Mesenchymal stem cell (in vitro differentiated cells and primary cell): ENCODE measurements at regions not wholly inside any gene's neighbourhood (a gene's known extent, or its start where the extent isn't known, plus 50 kb on each side); places are given as distances from the start of the nearest gene placed in this dataset.

ENCODE experiments used
- DNase-seq: peaks from one replicate; pipeline ENCODE4 v3.0.0-alpha.2; 2013
- H2AFZ ChIP-seq: one replicate; pipeline ENCODE4 v1.6.1; 2013; ENCODE audit warnings: low read depth, mild to moderate bottlenecking, control low read depth, inconsistent platforms, low read length, moderate library complexity
- H2AK5ac ChIP-seq: 2 replicates; pipeline ENCODE4 v1.6.1; 2013; ENCODE audit warnings: low read length, moderate library complexity, mild to moderate bottlenecking, inconsistent platforms; ENCODE audit not compliant: severe bottlenecking
- H2BK120ac ChIP-seq: one replicate; pipeline ENCODE4 v1.6.1; 2013; ENCODE audit warnings: low read depth, mild to moderate bottlenecking, inconsistent platforms, low read length, moderate library complexity
- H2BK12ac ChIP-seq, 2 experiments: one replicate each; pipeline ENCODE4 v1.6.1; 2013; ENCODE audit warnings: inconsistent platforms in 2 of 2, low read length in 2 of 2, mild to moderate bottlenecking in 2 of 2, moderate library complexity in 2 of 2, control low read depth in 1 of 2
- H2BK15ac ChIP-seq: one replicate; pipeline ENCODE4 v1.6.1; 2013; ENCODE audit warnings: mild to moderate bottlenecking, low read depth, inconsistent platforms; ENCODE audit not compliant: poor library complexity, severe bottlenecking
- H2BK5ac ChIP-seq: 2 replicates; pipeline ENCODE4 v1.6.1; 2013; ENCODE audit warnings: low read depth, mild to moderate bottlenecking, low read length, control low read depth, inconsistent platforms; ENCODE audit not compliant: poor library complexity, severe bottlenecking
- H3K14ac ChIP-seq, 2 experiments: one replicate each; pipeline ENCODE4 v1.6.1; 2013; ENCODE audit warnings: inconsistent platforms in 2 of 2, low read length in 2 of 2, control low read depth in 1 of 2, mild to moderate bottlenecking in 1 of 2, moderate library complexity in 1 of 2
- H3K18ac ChIP-seq, 2 experiments: one replicate each; pipeline ENCODE4 v1.6.1; 2013; ENCODE audit warnings: inconsistent platforms in 2 of 2, low read length in 2 of 2, control low read depth in 1 of 2, low read depth in 1 of 2, mild to moderate bottlenecking in 1 of 2
- H3K23ac ChIP-seq, 2 experiments: one replicate each; pipeline ENCODE4 v1.6.1; 2013; ENCODE audit warnings: inconsistent platforms in 2 of 2, low read length in 2 of 2, mild to moderate bottlenecking in 2 of 2, moderate library complexity in 2 of 2, control low read depth in 1 of 2
- H3K27ac ChIP-seq: 2 replicates; pipeline ENCODE4 v1.5.1; 2013; ENCODE audit warnings: mild to moderate bottlenecking, moderate library complexity, low read length, control low read depth, inconsistent platforms; ENCODE audit not compliant: poor library complexity, severe bottlenecking
- H3K27me3 ChIP-seq, 2 experiments: 2 replicates each; pipeline versions ENCODE4 v1.6.1 to v1.7.0; 2013; ENCODE audit warnings: low read length in 2 of 2, mild to moderate bottlenecking in 2 of 2, moderate library complexity in 2 of 2, control low read depth in 1 of 2, inconsistent platforms in 1 of 2; ENCODE audit not compliant: control insufficient read depth in 1 of 2, insufficient read depth in 1 of 2
- H3K36me3 ChIP-seq, 2 experiments: 2 replicates each; pipeline versions ENCODE4 v1.6.1 to v1.7.0; 2013; ENCODE audit warnings: low read length in 2 of 2, control low read depth in 1 of 2, inconsistent platforms in 1 of 2, low read depth in 1 of 2, mild to moderate bottlenecking in 1 of 2; ENCODE audit not compliant: insufficient read depth in 2 of 2, control insufficient read depth in 1 of 2
- H3K4ac ChIP-seq, 2 experiments: one replicate each; pipeline ENCODE4 v1.6.1; 2013; ENCODE audit warnings: inconsistent platforms in 2 of 2, low read length in 2 of 2, mild to moderate bottlenecking in 2 of 2, moderate library complexity in 2 of 2, control low read depth in 1 of 2, low read depth in 1 of 2
- H3K4me1 ChIP-seq: 2 replicates; pipeline ENCODE4 v1.6.1; 2013; ENCODE audit warnings: low read depth, low read length, control low read depth; ENCODE audit not compliant: control insufficient read depth, insufficient read depth
- H3K4me2 ChIP-seq: 2 replicates; pipeline ENCODE4 v1.6.1; 2013; ENCODE audit warnings: low read length, mild to moderate bottlenecking, inconsistent platforms; ENCODE audit not compliant: poor library complexity, severe bottlenecking
- H3K4me3 ChIP-seq, 2 experiments: 2 replicates each; pipeline versions ENCODE4 v1.5.1 to v1.7.0; 2013; ENCODE audit warnings: low read length in 2 of 2, mild to moderate bottlenecking in 2 of 2, control low read depth in 1 of 2, low read depth in 1 of 2; ENCODE audit not compliant: insufficient read depth in 1 of 2
- H3K79me1 ChIP-seq: replicated peaks from 2 replicates; pipeline ENCODE4 v1.6.1; 2013; ENCODE audit warnings: mild to moderate bottlenecking, control low read depth, low read length, inconsistent platforms; ENCODE audit not compliant: poor library complexity, severe bottlenecking
- H3K9ac ChIP-seq: 2 replicates; pipeline ENCODE4 v1.7.0; 2013; ENCODE audit warnings: mild to moderate bottlenecking, low read length, moderate library complexity
- H3K9me3 ChIP-seq: 2 replicates; pipeline ENCODE4 v1.7.0; 2013; ENCODE audit warnings: mild to moderate bottlenecking, low read length; ENCODE audit not compliant: control insufficient read depth
- H4K8ac ChIP-seq: one replicate; pipeline ENCODE4 v1.6.1; 2013; ENCODE audit warnings: inconsistent platforms, mild to moderate bottlenecking, low read length, moderate library complexity
- H4K91ac ChIP-seq: one replicate; pipeline ENCODE4 v1.6.1; 2013; ENCODE audit warnings: mild to moderate bottlenecking, low read length, inconsistent platforms
- WGBS: methylation state at CpG from one replicate; pipeline ENCODE4 v1.1.7; 2013; ENCODE audit warnings: mixed read lengths; 5-methylcytosine and 5-hydroxymethylcytosine counted together

DNA sequence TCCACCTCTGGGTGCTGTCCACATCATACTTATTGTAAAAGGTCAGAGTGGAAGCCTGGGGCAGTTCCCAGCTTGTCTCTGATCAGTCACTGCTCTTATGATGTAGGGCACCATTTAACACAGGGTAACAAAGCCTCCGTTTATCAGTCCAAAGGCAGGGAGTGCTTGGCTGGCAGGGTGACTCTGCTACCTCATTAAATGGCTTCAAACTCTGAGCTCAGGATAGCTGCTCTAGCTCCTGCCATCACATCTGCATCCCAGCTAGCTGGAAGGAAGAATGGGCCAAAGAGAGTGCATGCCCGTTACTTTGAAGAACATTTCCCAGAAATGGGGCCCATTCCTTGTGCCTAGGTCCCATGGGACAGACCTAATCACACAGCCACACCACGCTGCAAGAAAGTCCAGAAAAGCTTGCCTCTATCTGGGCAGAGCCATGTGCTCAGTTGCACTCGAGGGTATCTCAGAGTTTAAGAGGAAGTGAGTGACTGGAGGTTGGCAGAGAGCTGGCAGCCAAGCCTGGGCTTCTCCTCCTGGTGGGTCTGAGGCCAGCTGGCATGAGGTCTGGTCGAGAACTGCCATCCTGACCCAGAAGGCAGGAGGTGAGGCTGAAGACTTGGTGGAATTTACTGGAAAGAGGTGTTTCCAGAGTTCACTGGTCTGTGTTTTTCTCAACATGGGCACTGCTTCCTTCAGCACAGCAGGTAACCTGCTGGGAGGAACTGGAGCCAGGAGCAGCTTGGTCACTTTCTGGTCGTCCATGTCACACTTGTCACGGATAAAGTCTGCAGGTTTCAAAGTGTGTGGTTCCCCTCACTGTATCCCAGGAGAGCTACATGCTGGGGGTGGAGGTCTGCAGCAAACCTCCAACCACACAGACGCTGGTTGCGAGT is 935.7 kb downstream of the BRD1 start:
- Histone ChIP-seq H3K23ac (no peak overlapping the region), H3K36me3 (no peaks in the 10 kb centered on the region), H2BK120ac (no peak overlapping the region), H4K8ac (no peak overlapping the region), H3K4me3 (no peak overlapping the region), H2BK15ac (no peak overlapping the region), H2AK5ac (no peak overlapping the region), H3K4ac (no peak overlapping the region), H3K27me3 (no peaks in the 10 kb centered on the region), H2BK12ac (no peak overlapping the region), H3K9me3 (peaks cover 3% of the 10 kb centered on the region), H3K79me1 (no peaks in the 10 kb centered on the region), H3K14ac (no peak overlapping the region), H3K27ac (no peak overlapping the region), H3K9ac (no peak overlapping the region), H2BK5ac (no peak overlapping the region), H4K91ac (no peak overlapping the region), H2AFZ (no peak overlapping the region), H3K4me1 (no peaks in the 10 kb centered on the region), H3K4me2 (no peak overlapping the region), H3K18ac (no peak overlapping the region)
- WGBS, result 64% methylated on average over 9 of the region's 9 CpGs
- DNase-seq, result no peak

DNA sequence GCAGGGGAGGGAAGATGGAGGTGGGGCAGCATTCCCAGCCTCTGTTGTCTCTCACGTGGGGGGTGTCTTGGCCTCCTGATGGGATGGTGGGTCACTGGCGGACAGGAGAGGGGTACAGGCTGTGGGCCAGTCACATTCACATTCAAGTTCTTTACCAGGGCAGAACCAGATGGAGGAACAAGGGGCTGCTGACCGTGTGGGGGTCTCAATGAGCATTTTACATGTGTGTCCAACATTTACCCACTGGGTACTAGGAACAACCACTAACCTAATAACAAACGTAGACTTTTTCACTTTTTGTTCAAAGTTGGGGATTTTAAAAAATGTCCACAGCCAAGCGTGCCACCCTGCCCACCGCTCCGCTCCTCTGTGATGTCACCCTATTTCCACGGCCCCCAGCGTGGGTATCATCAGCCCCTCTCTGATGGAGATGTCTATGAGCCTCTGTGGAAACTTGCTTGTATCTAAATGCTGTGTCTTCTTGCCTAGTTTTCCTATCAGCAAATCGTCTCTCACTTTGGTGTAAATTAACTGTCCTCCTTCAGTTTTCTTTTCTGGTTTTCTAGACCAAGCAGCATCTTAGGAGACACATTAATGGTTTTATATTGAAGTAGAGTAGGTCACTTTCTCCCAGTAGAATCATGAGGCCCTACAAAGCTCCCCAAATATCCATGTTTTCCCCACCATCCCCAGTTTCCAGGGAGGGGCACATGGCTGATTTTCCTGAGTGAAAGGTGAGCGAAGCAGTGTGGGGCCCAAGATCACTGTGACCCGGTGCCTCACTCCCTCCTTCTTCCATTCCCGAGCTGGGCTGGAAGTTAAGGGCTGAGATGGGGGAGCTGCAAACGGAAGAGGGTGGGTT is 936.7 kb downstream of the BRD1 start:
- H3K9me3 ChIP-seq, result peaks cover 3% of the 10 kb centered on the region
- H2AFZ ChIP-seq, result no peak overlapping the region
- H2BK5ac ChIP-seq, result no peak overlapping the region
- no peak overlapping the region for H4K8ac ChIP-seq
- no peak overlapping the region for H2BK12ac ChIP-seq
- no peak overlapping the region for H3K14ac ChIP-seq
- H3K4me3 ChIP-seq, result no peak overlapping the region
- no peak overlapping the region for H2AK5ac ChIP-seq
- H3K27me3 ChIP-seq, result no peaks in the 10 kb centered on the region
- H2BK120ac ChIP-seq, result no peak overlapping the region
- H3K36me3 ChIP-seq, result no peaks in the 10 kb centered on the region
- no peak overlapping the region for H3K9ac ChIP-seq
- H3K18ac ChIP-seq, result no peak overlapping the region
- no peaks in the 10 kb centered on the region for H3K79me1 ChIP-seq
- H3K4me1 ChIP-seq, result no peaks in the 10 kb centered on the region
- H4K91ac ChIP-seq, result no peak overlapping the region
- H3K27ac ChIP-seq, result no peak overlapping the region
- no peak for DNase-seq
- H3K23ac ChIP-seq, result no peak overlapping the region
- H3K4me2 ChIP-seq, result no peak overlapping the region
- 68% methylated on average over 11 of the region's 14 CpGs for WGBS
- H2BK15ac ChIP-seq, result no peak overlapping the region
- H3K4ac ChIP-seq, result no peak overlapping the region

DNA sequence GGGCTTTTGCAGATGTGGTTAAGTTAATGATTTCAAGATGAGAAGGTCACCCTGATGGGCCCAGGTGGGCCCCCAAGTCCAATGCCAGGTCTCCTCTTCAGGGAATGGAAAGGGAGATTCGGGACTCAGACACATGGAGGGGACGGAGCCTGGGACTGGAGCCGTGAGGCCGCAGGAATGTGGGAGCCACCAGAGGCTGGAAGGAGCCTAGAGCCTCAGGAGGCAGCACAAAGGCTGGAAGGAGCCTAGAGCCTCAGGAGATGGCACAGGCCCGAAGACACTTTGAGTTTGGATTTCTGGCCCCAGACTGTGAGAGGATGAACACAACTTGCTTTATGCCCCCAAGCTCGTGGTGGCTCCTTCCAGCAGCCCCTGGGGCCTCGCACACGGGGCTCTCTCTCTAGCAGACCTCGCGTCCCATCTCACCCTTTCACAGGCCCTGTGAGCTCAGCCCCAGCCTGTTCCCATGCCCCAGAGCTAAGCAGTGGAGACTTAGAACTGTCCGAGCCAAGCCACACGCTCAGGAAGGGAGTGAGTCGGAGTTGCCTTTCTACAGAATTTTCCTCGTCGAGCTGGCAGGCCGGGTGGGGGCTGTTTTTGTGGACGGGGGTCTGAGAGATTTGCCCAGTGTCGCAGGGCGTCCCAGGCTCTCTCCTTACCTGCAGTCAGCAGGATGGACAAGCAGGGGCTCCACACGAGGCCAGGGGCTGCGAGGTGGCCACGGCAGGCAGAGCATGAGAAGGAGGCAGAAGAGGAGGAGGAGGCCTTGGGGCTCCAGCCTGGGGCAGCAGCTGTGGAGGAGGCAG is 937.6 kb downstream of the BRD1 start:
- Histone ChIP-seq H3K18ac (no peak overlapping the region), H3K27ac (no peak overlapping the region), H3K36me3 (no peaks in the 10 kb centered on the region), H2BK120ac (no peak overlapping the region), H4K8ac (no peak overlapping the region), H3K4me3 (no peak overlapping the region), H3K79me1 (no peaks in the 10 kb centered on the region), H3K9me3 (peaks cover 3% of the 10 kb centered on the region), H2BK5ac (no peak overlapping the region), H2BK15ac (no peak overlapping the region), H3K23ac (no peak overlapping the region), H3K4me2 (no peak overlapping the region), H3K4me1 (no peaks in the 10 kb centered on the region), H2AK5ac (no peak overlapping the region), H4K91ac (no peak overlapping the region), H2BK12ac (no peak overlapping the region), H3K14ac (no peak overlapping the region), H3K4ac (no peak overlapping the region), H3K27me3 (no peaks in the 10 kb centered on the region), H2AFZ (no peak overlapping the region), H3K9ac (no peak overlapping the region)
- no peak for DNase-seq
- WGBS, result 76% methylated on average over 22 of the region's 22 CpGs
